Testis (tissue), 2 donors: ENCODE measurements at regions not wholly inside any gene's neighbourhood (a gene's known extent, or its start where the extent isn't known, plus 50 kb on each side); places are given as distances from the start of the nearest gene placed in this dataset.

ENCODE experiments used
- POLR2A ChIP-seq: fragments of 450-650 bp; IDR thresholded peaks from one replicate; pipeline ENCODE4 v1.6.1; 2017; ENCODE audit warnings: antibody characterized with exemption, mild to moderate bottlenecking, moderate library complexity
- TF ChIP-seq, protein P1 (sequence below), 3 experiments: fragments of 450-650 bp in 2 of 3; fragments of 200-600 bp in 1 of 3; sonication (generic) in 1 of 3; IDR thresholded peaks; one replicate each; pipeline ENCODE4 v1.5.1; 2016 to 2019; ENCODE audit warnings: antibody characterized with exemption in 3 of 3, mild to moderate bottlenecking in 2 of 3, moderate library complexity in 1 of 3

DNA sequence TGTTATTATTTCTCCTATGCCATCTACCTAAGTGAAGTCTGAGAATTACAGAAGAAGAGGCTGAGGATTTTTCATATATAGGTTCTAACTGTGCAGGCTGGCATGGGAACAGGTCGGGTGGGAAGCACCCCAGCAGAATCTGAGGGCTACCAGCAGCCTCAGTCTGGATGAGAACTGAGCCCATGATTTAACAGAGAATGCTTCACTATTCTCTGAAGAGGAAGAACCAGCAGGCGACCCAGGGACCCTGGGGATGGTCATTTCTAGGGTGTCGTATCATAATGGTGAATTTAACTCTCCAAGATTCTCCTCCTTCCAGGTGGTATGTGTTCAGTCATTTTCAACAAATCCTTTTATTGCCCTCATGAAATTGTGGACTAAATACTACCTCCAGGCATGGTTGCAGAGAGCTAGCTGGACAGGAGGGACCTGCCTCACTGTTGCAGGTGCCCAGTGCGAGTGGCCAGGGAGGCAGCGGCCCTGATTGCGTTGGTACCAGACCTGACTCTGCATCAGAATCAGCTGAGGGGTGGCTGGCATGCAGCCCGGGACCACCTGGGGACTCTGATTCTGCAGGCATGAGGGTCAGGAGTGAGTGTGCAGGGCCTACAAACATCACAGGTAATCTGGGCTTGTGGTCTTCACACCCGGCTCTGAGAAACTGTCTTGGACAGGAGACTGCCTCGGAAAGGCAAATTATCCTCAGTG, 272.2 kb downstream of the TSN start:
- TF ChIP-seq, protein P1, sequence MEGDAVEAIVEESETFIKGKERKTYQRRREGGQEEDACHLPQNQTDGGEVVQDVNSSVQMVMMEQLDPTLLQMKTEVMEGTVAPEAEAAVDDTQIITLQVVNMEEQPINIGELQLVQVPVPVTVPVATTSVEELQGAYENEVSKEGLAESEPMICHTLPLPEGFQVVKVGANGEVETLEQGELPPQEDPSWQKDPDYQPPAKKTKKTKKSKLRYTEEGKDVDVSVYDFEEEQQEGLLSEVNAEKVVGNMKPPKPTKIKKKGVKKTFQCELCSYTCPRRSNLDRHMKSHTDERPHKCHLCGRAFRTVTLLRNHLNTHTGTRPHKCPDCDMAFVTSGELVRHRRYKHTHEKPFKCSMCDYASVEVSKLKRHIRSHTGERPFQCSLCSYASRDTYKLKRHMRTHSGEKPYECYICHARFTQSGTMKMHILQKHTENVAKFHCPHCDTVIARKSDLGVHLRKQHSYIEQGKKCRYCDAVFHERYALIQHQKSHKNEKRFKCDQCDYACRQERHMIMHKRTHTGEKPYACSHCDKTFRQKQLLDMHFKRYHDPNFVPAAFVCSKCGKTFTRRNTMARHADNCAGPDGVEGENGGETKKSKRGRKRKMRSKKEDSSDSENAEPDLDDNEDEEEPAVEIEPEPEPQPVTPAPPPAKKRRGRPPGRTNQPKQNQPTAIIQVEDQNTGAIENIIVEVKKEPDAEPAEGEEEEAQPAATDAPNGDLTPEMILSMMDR (IDR thresholded peaks at IDR 0.05) = no peak
- no peak for TF ChIP-seq POLR2A
